Uterus (tissue), 2 donors: ENCODE measurements at regions not wholly inside any gene's neighbourhood (a gene's known extent, or its start where the extent isn't known, plus 50 kb on each side); places are given as distances from the start of the nearest gene placed in this dataset.

Experiments used
- POLR2A ChIP-seq, 2 donors: fragments of 450-650 bp; IDR thresholded peaks; one replicate each; pipeline ENCODE4 v1.6.1; 2016; ENCODE audit warnings: antibody characterized with exemption in 2 of 2, mild to moderate bottlenecking in 1 of 2, moderate library complexity in 1 of 2
- TF ChIP-seq, protein P1 (sequence below), 4 experiments: fragments of 200-600 bp in 2 of 4; fragments of 450-650 bp in 2 of 4; sonication (generic) in 2 of 4; IDR thresholded peaks; one replicate each; pipeline ENCODE4 v1.5.1; 2016 to 2019; ENCODE audit warnings: antibody characterized with exemption in 4 of 4, mild to moderate bottlenecking in 2 of 4, moderate library complexity in 1 of 4

DNA sequence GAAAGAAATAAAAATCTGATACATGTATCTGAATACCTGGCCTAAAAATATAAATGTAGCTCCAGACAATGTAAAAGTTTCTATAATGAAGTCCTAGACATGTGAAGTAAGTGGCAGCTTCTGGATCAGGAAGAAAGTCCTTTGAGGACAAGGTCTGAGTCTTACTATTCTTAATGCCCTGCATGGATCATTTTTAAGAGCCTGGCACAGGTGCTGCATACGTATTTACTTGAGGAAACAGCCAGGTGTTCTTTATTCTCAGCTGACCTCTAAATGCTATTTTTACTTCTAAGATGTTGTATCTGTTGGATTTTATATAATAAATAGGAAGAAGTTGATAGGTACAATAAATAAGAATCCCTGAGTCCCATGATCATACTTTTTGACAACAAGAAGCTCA, 750.0 kb upstream of the LUZP2 start:
- TF ChIP-seq, protein P1, sequence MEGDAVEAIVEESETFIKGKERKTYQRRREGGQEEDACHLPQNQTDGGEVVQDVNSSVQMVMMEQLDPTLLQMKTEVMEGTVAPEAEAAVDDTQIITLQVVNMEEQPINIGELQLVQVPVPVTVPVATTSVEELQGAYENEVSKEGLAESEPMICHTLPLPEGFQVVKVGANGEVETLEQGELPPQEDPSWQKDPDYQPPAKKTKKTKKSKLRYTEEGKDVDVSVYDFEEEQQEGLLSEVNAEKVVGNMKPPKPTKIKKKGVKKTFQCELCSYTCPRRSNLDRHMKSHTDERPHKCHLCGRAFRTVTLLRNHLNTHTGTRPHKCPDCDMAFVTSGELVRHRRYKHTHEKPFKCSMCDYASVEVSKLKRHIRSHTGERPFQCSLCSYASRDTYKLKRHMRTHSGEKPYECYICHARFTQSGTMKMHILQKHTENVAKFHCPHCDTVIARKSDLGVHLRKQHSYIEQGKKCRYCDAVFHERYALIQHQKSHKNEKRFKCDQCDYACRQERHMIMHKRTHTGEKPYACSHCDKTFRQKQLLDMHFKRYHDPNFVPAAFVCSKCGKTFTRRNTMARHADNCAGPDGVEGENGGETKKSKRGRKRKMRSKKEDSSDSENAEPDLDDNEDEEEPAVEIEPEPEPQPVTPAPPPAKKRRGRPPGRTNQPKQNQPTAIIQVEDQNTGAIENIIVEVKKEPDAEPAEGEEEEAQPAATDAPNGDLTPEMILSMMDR (IDR thresholded peaks at IDR 0.05), result no peak
- TF ChIP-seq POLR2A (IDR thresholded peaks at IDR 0.05), result no peak
